BLaER1 treated with 17β-estradiol and CSF1 and Interleukin-3, amounts not matched to agents 10 nM and 100 nM (cell line): ENCODE measurements at regions not wholly inside any gene's neighbourhood (a gene's known extent, or its start where the extent isn't known, plus 50 kb on each side); places are given as distances from the start of the nearest gene placed in this dataset.
"Not testable (repeated sequence)": the region's sequence is repeated elsewhere in the genome, so short reads cannot be mapped to it uniquely, and the experiment has no call there.

ENCODE experiments used
- H3K27ac ChIP-seq, 11 experiments: shearing (Covaris generic); formaldehyde crosslinking; 2 replicates each; pipeline ENCODE4 v1.8.1; 2022
- H3K27me3 ChIP-seq, 11 experiments: shearing (Covaris generic); formaldehyde crosslinking; 2 replicates each; pipeline ENCODE4 v1.8.1; 2022
- H3K36me3 ChIP-seq, 11 experiments: shearing (Covaris generic); formaldehyde crosslinking; 2 replicates each; pipeline ENCODE4 v1.8.1; 2022
- H3K4me1 ChIP-seq, 10 experiments: shearing (Covaris generic); formaldehyde crosslinking; 2 replicates each; pipeline ENCODE4 v1.8.1; 2022
- H3K4me2 ChIP-seq, 11 experiments: shearing (Covaris generic); formaldehyde crosslinking; 2 replicates each; pipeline ENCODE4 v1.8.1; 2022
- H3K4me3 ChIP-seq, 10 experiments: shearing (Covaris generic); formaldehyde crosslinking; 2 replicates each; pipeline ENCODE4 v1.8.1; 2022
- H3K9ac ChIP-seq, 11 experiments: shearing (Covaris generic); formaldehyde crosslinking; 2 replicates each; pipeline ENCODE4 v1.8.1; 2022
- H3K9me3 ChIP-seq, 11 experiments: shearing (Covaris generic); formaldehyde crosslinking; replicated peaks in 1 of 11; 2 replicates each; pipeline ENCODE4 v1.8.1; 2022
- H4K20me1 ChIP-seq, 11 experiments: shearing (Covaris generic); formaldehyde crosslinking; 2 replicates each; pipeline ENCODE4 v1.8.1; 2022
- Cebpa-rat ChIP-seq, 11 experiments: shearing (Covaris generic); IDR thresholded peaks; 2 replicates each; pipeline ENCODE4 v1.8.1; 2022

- no peak overlapping the region for H3K4me3 ChIP-seq
- H3K27me3 ChIP-seq = no peaks in the 10 kb centered on the region
- H3K4me1 ChIP-seq = peaks cover 0 to 43% (median 21%) of the 10 kb centered on the region in 10 experiments; a peak in 17 of 20 replicates
- no peak overlapping the region for H3K27ac ChIP-seq
- peak overlapping the region in 1 of 11 experiments; percentile 23; a peak in 1 of 22 replicates for H3K4me2 ChIP-seq
- no peak overlapping the region for H3K9ac ChIP-seq
- H3K9me3 ChIP-seq = peaks cover 0 to 10% (median 0%) of the 10 kb centered on the region in 11 experiments; a peak in 6 of 22 replicates
- H3K36me3 ChIP-seq = no peaks in the 10 kb centered on the region
- no peaks in the 10 kb centered on the region for H4K20me1 ChIP-seq
- no peak for TF ChIP-seq Cebpa-rat (IDR thresholded peaks at IDR 0.05)
Observed at GRCh38 chr6:14549304-14549770, 431.8 kb downstream of the CD83 start.

DNA sequence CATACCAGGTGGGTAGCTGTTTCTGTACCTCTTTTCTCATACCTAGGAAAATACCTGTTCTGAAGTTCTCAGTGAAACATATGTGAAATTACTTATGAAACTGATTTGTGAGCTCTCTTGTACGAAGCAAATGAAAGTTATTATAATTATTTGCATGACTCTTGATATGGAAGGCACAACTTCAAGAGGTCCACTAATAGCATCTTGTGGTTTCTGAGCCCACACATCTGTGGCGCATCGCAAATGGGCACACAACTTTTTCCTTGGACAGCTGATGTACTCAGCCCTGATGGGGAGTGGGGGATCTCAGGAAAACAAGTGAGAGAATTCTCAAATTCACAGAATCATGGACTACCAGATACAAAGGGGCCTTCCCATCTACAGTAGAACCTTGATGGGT is 432.3 kb downstream of the CD83 start:
- TF ChIP-seq Cebpa-rat (IDR thresholded peaks at IDR 0.05) = no peak
- Histone ChIP-seq H3K9me3 (peaks cover 0 to 10% (median 0%) of the 10 kb centered on the region in 11 experiments; a peak in 6 of 22 replicates), H3K27ac (no peak overlapping the region), H4K20me1 (no peaks in the 10 kb centered on the region), H3K36me3 (no peaks in the 10 kb centered on the region), H3K4me3 (no peak overlapping the region), H3K4me2 (peak overlapping the region in 2 of 11 experiments; percentile 1 to 23; a peak in 2 of 22 replicates), H3K4me1 (peaks cover 0 to 38% (median 16%) of the 10 kb centered on the region in 10 experiments; a peak in 16 of 20 replicates), H3K9ac (no peak overlapping the region), H3K27me3 (no peaks in the 10 kb centered on the region)

DNA sequence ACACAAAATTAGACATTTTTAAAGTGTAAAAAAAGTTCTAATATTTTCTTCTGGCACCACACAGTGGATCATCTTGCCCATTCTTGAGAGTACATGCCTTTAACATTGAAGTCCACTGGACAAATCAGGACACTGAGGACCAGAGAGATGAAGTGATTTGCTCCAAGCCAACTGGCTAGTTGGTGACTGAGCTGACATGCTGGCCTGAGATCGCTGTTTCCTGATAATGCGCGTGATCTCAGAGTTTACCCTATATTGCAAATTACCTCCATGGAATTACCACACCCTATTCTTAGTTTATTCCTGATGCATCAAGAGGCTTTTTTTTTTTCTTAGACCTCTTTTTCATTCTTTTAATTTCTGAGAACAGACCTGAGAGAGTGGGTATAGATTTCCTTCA is 432.8 kb downstream of the CD83 start:
- TF ChIP-seq Cebpa-rat (IDR thresholded peaks at IDR 0.05) = no peak
- Histone ChIP-seq H3K4me1 (peaks cover 0 to 33% (median 11%) of the 10 kb centered on the region in 10 experiments; a peak in 16 of 20 replicates), H3K36me3 (no peaks in the 10 kb centered on the region), H3K9ac (no peak overlapping the region), H3K4me3 (no peak overlapping the region), H3K27ac (no peak overlapping the region), H3K4me2 (no peak overlapping the region), H4K20me1 (no peaks in the 10 kb centered on the region), H3K9me3 (peaks cover 0 to 10% (median 0%) of the 10 kb centered on the region in 11 experiments; a peak in 6 of 22 replicates), H3K27me3 (no peaks in the 10 kb centered on the region)

GRCh38 chr6:14550822-14551221 is 433.2 kb downstream of the CD83 start:
- no peak overlapping the region for H3K9ac ChIP-seq
- H3K9me3 ChIP-seq = peaks cover 0 to 10% (median 0%) of the 10 kb centered on the region in 11 experiments; a peak in 6 of 22 replicates
- H3K4me2 ChIP-seq = peak overlapping the region in 6 of 11 experiments; percentile 0 to 33 (median 14); a peak in 6 of 22 replicates
- H3K27me3 ChIP-seq = no peaks in the 10 kb centered on the region
- H3K4me3 ChIP-seq = no peak overlapping the region
- H3K4me1 ChIP-seq = peaks cover 0 to 29% (median 8%) of the 10 kb centered on the region in 10 experiments; a peak in 15 of 20 replicates
- H3K36me3 ChIP-seq = no peaks in the 10 kb centered on the region
- no peaks in the 10 kb centered on the region for H4K20me1 ChIP-seq
- TF ChIP-seq Cebpa-rat (IDR thresholded peaks at IDR 0.05) = no peak
- H3K27ac ChIP-seq = no peak overlapping the region

- H3K27me3 ChIP-seq, H4K20me1 ChIP-seq, H3K4me3 ChIP-seq, H3K36me3 ChIP-seq, H3K27ac ChIP-seq, H3K9ac ChIP-seq: not testable (repeated sequence)
- H3K4me1 ChIP-seq = peaks cover 0 to 25% (median 8%) of the 10 kb centered on the region in 10 experiments; a peak in 10 of 20 replicates
- H3K9me3 ChIP-seq = peaks cover 0 to 10% (median 0%) of the 10 kb centered on the region in 11 experiments; a peak in 6 of 22 replicates
- peak overlapping the region in 3 of 11 experiments; percentile 9 to 33 (median 28); a peak in 4 of 22 replicates for H3K4me2 ChIP-seq
Observed at GRCh38 chr6:14551601-14552000, 434.0 kb downstream of the CD83 start.

DNA sequence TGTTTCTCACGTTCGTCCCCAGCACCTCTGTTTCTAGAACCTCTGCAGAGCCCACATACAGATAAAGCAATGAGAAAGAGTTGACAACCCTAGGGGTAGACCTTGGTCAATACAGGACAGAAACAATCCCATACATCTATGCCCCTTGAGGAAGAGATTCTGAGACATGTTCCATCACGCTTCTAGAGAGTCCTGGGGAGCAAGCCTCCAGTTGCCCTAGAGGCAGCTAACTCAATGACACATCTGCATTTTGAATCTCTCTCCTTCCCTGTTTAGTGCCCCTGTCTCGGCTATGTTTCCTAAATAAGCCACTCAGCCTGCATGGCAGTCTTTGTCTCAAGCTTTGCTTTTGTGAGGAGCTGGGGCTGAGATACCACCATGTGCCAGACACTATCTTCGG is 435.3 kb downstream of the CD83 start:
- Histone ChIP-seq H3K4me1 (peaks cover 0 to 25% (median 8%) of the 10 kb centered on the region in 10 experiments; a peak in 10 of 20 replicates), H3K36me3 (no peaks in the 10 kb centered on the region), H3K9me3 (peaks cover 0 to 10% (median 0%) of the 10 kb centered on the region in 11 experiments; a peak in 6 of 22 replicates), H3K4me3 (no peak overlapping the region), H3K27ac (no peak overlapping the region), H3K4me2 (no peak overlapping the region), H3K9ac (no peak overlapping the region), H4K20me1 (no peaks in the 10 kb centered on the region), H3K27me3 (no peaks in the 10 kb centered on the region)
- no peak for TF ChIP-seq Cebpa-rat (IDR thresholded peaks at IDR 0.05)

GRCh38 chr6:14553515-14553914 is 435.9 kb downstream of the CD83 start:
- no peak overlapping the region for H3K9ac ChIP-seq
- no peak for TF ChIP-seq Cebpa-rat (IDR thresholded peaks at IDR 0.05)
- no peaks in the 10 kb centered on the region for H3K27me3 ChIP-seq
- no peaks in the 10 kb centered on the region for H4K20me1 ChIP-seq
- no peak overlapping the region for H3K4me2 ChIP-seq
- H3K4me1 ChIP-seq = peaks cover 0 to 25% (median 8%) of the 10 kb centered on the region in 10 experiments; a peak in 10 of 20 replicates
- no peak overlapping the region for H3K4me3 ChIP-seq
- no peaks in the 10 kb centered on the region for H3K36me3 ChIP-seq
- H3K27ac ChIP-seq = no peak overlapping the region
- peaks cover 0 to 10% (median 0%) of the 10 kb centered on the region in 11 experiments; a peak in 6 of 22 replicates for H3K9me3 ChIP-seq

DNA sequence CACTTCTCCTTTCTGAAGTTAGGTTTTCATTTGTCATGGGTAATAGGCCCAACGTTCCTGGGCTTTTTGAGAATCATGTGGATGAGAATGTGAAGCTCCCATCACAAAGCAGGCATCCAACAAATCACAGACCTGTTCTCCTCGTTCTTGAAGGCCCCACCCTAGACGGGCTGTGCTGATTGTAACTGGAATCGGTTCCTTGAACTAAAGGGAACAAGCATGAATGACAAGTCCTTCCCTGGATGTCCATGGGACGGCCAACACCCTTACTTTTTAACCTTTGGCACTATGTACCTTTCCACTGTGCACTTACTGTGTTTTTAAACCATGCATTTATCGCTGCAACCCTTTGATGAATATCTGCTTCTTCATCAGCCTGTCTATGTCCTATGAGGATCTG is 438.2 kb downstream of the CD83 start:
- no peaks in the 10 kb centered on the region for H3K36me3 ChIP-seq
- H3K9ac ChIP-seq = no peak overlapping the region
- H3K4me3 ChIP-seq = no peak overlapping the region
- H3K27ac ChIP-seq = no peak overlapping the region
- no peak overlapping the region for H3K4me2 ChIP-seq
- H3K9me3 ChIP-seq = peaks cover 0 to 10% (median under 1%) of the 10 kb centered on the region in 11 experiments; a peak in 7 of 22 replicates
- H3K4me1 ChIP-seq = peaks cover 0 to 10% (median 6%) of the 10 kb centered on the region in 10 experiments; a peak in 10 of 20 replicates
- TF ChIP-seq Cebpa-rat (IDR thresholded peaks at IDR 0.05) = no peak
- H3K27me3 ChIP-seq = no peaks in the 10 kb centered on the region
- no peaks in the 10 kb centered on the region for H4K20me1 ChIP-seq

DNA sequence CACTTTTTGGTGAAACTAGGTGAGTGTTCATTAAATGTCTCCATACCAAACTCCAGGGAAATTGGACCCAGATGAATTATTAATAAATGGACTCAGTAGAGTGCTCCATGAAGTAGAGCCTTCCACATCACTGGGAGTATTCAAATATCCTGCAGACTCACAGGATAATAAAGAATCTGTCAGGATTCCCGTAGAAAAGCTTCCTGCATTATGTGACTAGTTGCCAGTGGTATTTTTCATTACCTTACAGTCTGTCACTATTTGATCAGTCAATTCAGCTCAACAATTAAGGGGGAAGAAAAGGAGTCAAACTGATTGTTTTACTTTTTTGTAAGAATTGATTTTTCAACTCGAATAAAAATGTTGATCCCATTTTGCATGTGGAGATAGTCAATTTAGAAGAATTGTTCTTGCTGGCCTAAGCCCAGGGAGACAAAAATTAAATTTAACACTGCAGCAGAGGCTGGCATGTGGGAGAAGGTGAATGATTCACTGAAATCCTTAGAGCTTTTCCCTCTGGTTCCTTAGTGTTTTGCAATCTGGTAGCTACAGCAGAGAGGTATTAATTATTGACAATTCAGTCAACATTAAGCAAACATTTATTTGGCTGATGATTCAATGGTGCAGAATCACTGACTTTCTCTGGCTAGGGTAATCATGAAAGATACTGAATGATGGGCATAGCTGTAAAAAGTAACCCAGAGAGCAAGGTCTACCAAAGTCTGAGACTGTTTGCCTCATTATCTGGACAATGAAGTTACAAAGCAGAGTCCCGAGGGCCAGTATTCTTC is 442.4 kb downstream of the CD83 start:
- no peaks in the 10 kb centered on the region for H4K20me1 ChIP-seq
- H3K4me1 ChIP-seq = no peaks in the 10 kb centered on the region
- H3K4me2 ChIP-seq = no peak overlapping the region
- no peaks in the 10 kb centered on the region for H3K27me3 ChIP-seq
- no peaks in the 10 kb centered on the region for H3K36me3 ChIP-seq
- TF ChIP-seq Cebpa-rat (IDR thresholded peaks at IDR 0.05) = no peak
- H3K9ac ChIP-seq = no peak overlapping the region
- no peak overlapping the region for H3K4me3 ChIP-seq
- H3K9me3 ChIP-seq = peaks cover 16 to 42% (median 34%) of the 10 kb centered on the region in 11 experiments
- no peak overlapping the region for H3K27ac ChIP-seq

DNA sequence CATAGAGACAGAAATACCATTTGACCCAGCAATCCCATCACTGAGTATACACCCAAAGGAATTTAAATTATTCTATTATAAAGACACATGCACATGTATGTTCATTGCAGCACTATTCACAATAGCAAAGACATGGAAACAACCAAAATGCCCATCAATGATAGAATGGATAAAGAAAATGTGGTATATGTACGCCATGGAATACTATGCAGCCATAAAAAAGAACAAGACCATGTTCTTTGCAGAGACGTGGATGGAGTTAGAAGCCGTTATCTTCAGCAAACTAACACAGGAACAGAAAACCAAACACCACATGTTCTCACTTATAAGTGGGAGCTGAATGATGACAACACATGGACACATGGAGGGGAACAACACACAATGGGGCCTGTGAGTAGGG is 444.0 kb downstream of the CD83 start:
- H3K36me3 ChIP-seq, H3K4me1 ChIP-seq, H3K27ac ChIP-seq, H3K4me3 ChIP-seq, H3K9ac ChIP-seq, H3K4me2 ChIP-seq, H3K27me3 ChIP-seq, H4K20me1 ChIP-seq: not testable (repeated sequence)
- H3K9me3 ChIP-seq = peaks cover 23 to 53% (median 42%) of the 10 kb centered on the region in 11 experiments
